Glutamatergic neuron (in vitro differentiated cells): ENCODE measurements at regions not wholly inside any gene's neighbourhood (a gene's known extent, or its start where the extent isn't known, plus 50 kb on each side); places are given as distances from the start of the nearest gene placed in this dataset.

Source experiments
- DNase-seq: peaks from one replicate; pipeline ENCODE4 v3.0.0; 2022
- H3K27ac Mint-ChIP-seq: one replicate; pipeline ENCODE4 v1.8.0; 2020; ENCODE audit warnings: mild to moderate bottlenecking, mixed read lengths, inconsistent platforms; ENCODE audit not compliant: unreplicated experiment
- H3K27me3 Mint-ChIP-seq: one replicate; pipeline ENCODE4 v1.8.0; 2020; ENCODE audit warnings: mild to moderate bottlenecking, moderate library complexity, mixed read lengths, inconsistent platforms; ENCODE audit not compliant: unreplicated experiment
- H3K36me3 Mint-ChIP-seq: one replicate; pipeline ENCODE4 v1.8.0; 2020; ENCODE audit warnings: mild to moderate bottlenecking, mixed read lengths, inconsistent platforms; ENCODE audit not compliant: unreplicated experiment
- H3K4me1 Mint-ChIP-seq: one replicate; pipeline ENCODE4 v1.8.0; 2020; ENCODE audit warnings: mild to moderate bottlenecking, low read depth, mixed read lengths, inconsistent platforms; ENCODE audit not compliant: unreplicated experiment
- H3K4me3 Mint-ChIP-seq: one replicate; pipeline ENCODE4 v1.8.0; 2020; ENCODE audit warnings: mild to moderate bottlenecking, mixed read lengths, inconsistent platforms; ENCODE audit not compliant: unreplicated experiment
- H3K9me3 Mint-ChIP-seq: one replicate; pipeline ENCODE4 v1.8.0; 2020; ENCODE audit warnings: mild to moderate bottlenecking, moderate library complexity, mixed read lengths, inconsistent platforms; ENCODE audit not compliant: unreplicated experiment
- TF ChIP-seq, protein P1 (sequence below): fragments of 200-600 bp; sonication (generic); IDR thresholded peaks from one replicate; pipeline ENCODE4 v1.5.0; 2021; ENCODE audit not compliant: partially characterized antibody, unreplicated experiment

DNA sequence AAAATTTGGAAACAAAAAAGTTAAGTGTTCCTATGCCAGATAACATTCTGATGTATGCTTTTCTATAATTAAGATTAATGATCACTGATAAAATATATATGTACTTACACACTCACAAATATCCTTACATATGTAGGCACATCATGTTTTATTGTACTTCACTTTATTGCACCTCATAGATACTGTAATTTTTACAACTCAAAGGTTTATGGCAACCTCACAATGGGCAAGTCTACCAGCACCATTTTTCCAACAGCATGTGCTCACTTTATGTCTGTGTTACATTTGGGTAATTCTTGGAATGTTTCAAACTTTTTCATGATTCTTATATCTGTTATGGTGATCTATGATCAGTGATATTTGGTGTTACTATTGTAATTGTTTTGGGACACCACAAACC is 57.8 kb upstream of the GPRIN3 start:
- H3K27me3 Mint-ChIP-seq, result peaks cover 2% of the 10 kb centered on the region
- H3K9me3 Mint-ChIP-seq, result peaks cover 2% of the 10 kb centered on the region

DNA sequence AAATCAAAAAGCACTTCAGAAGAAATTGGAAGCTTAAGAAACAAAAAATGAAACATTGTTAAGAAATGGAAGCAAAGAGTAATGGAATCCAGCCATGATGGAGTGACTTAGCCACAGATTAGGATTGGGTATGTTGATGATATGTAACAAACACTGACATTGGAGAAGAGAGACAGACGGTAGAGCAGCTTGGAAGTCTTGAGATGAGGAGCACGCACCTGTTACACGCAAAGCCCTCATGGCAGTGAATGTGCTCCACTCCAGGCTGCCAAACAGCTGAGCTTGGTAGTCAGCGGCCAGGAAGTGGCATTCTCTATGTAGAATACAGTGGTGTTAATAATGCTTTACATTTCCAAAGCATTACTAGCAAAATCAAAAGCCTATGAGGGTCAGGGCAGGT is 56.9 kb upstream of the GPRIN3 start:
- TF ChIP-seq, protein P1, sequence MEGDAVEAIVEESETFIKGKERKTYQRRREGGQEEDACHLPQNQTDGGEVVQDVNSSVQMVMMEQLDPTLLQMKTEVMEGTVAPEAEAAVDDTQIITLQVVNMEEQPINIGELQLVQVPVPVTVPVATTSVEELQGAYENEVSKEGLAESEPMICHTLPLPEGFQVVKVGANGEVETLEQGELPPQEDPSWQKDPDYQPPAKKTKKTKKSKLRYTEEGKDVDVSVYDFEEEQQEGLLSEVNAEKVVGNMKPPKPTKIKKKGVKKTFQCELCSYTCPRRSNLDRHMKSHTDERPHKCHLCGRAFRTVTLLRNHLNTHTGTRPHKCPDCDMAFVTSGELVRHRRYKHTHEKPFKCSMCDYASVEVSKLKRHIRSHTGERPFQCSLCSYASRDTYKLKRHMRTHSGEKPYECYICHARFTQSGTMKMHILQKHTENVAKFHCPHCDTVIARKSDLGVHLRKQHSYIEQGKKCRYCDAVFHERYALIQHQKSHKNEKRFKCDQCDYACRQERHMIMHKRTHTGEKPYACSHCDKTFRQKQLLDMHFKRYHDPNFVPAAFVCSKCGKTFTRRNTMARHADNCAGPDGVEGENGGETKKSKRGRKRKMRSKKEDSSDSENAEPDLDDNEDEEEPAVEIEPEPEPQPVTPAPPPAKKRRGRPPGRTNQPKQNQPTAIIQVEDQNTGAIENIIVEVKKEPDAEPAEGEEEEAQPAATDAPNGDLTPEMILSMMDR, result no peak
- peaks cover 2% of the 10 kb centered on the region for H3K27me3 Mint-ChIP-seq
- no peak overlapping the region for H3K4me3 Mint-ChIP-seq
- H3K9me3 Mint-ChIP-seq, result peaks cover 2% of the 10 kb centered on the region
- peaks cover 7% of the 10 kb centered on the region for H3K36me3 Mint-ChIP-seq
- no peak overlapping the region for H3K27ac Mint-ChIP-seq
- DNase-seq, result no peak
- no peaks in the 10 kb centered on the region for H3K4me1 Mint-ChIP-seq

More for the DNA sequence above, 57.8 kb upstream of the GPRIN3 start:
- no peaks in the 10 kb centered on the region for H3K4me1 Mint-ChIP-seq
- no peak overlapping the region for H3K27ac Mint-ChIP-seq
- no peak for DNase-seq
- no peak overlapping the region for H3K4me3 Mint-ChIP-seq
- TF ChIP-seq, protein P1, result no peak
- H3K36me3 Mint-ChIP-seq, result peaks cover 7% of the 10 kb centered on the region

DNA sequence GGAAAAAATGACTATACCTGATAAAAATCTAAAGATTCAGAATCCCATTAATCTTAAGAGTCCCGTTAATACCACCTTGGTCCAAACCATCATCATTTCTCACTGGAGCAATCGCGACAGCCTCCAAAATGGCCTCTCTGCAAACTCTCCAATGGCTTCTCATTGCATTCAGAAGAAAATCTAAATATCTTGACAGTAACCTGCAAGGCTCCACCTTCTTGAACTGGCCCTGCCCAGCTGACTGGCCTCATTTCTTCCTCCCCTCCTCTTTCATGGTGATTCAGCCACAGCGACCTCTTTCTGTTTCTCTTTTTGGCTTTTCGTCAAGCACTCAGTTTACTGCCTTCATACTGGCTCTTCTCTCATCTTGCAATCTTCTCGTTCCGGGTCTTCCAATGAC is 56.2 kb upstream of the GPRIN3 start:
- Mint-ChIP-seq H3K4me1 (no peaks in the 10 kb centered on the region), H3K36me3 (peaks cover 7% of the 10 kb centered on the region), H3K9me3 (peaks cover 2% of the 10 kb centered on the region), H3K4me3 (no peak overlapping the region), H3K27ac (no peak overlapping the region), H3K27me3 (peaks cover 2% of the 10 kb centered on the region)
- TF ChIP-seq, protein P1, result no peak
- DNase-seq, result no peak

DNA sequence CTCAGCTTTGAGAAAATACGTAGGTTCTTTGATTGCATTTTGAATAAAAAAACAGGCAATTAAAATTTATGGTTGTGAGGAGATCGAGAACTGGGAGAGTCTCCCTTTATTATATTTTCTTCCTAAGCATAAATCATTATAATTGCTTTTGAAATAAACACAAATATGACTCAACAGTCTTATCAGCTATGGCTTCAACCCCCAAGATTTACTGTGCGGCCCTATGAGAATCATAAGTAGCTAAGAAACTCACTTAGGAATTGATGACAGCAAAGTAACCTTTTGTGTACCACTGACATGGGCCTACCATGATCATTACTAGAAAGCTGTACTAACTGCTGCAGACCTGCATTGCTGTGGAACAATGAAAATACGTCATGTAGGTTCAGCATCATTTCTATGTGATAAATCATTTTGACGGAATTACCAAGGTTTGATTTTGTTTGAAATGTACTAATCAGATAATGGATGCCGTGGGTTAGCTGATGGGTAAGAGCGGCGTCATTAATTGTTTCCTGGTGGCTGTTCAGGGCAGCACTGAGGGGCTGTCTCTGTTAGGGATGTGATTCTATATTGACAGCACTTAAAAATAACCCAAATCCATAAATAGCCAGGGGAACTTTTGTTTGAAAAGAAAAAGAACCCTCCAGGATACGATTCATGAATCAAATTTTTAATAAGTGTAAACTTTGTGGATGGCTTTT is 51.5 kb upstream of the GPRIN3 start:
- Mint-ChIP-seq H3K27me3 (peaks cover 2% of the 10 kb centered on the region), H3K4me3 (no peak overlapping the region), H3K27ac (no peak overlapping the region), H3K36me3 (no peaks in the 10 kb centered on the region), H3K9me3 (peaks cover 3% of the 10 kb centered on the region), H3K4me1 (peaks cover 14% of the 10 kb centered on the region)
- TF ChIP-seq, protein P1, result no peak
- no peak for DNase-seq

DNA sequence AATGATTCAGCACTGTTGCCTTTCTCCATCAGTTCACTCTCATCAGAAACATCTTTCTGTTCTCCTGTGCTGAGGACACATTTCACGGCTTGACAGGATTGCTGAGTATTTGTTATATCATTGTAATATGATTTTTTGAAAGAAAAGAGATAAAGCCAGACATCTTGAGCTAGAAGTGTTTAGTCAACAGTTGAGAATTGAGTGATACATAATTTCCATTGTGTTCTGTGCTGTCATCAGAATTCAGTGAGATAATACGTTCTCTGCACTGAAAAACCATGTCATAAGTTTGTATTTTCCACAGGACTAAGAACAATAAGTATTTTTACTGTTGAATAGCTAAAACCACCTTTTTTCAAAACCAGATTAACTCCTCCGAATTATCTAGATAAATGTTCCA is 50.2 kb upstream of the GPRIN3 start:
- Mint-ChIP-seq H3K27me3 (no peaks in the 10 kb centered on the region), H3K27ac (no peak overlapping the region), H3K4me3 (no peak overlapping the region), H3K36me3 (no peaks in the 10 kb centered on the region), H3K4me1 (peaks cover 14% of the 10 kb centered on the region), H3K9me3 (peaks cover 3% of the 10 kb centered on the region)
- TF ChIP-seq, protein P1, result no peak
- DNase-seq, result no peak
